PC-3 (cell line): ENCODE measurements at regions not wholly inside any gene's neighbourhood (a gene's known extent, or its start where the extent isn't known, plus 50 kb on each side); places are given as distances from the start of the nearest gene placed in this dataset.

Source experiments
- EZH2 ChIP-seq: fragments of 300-600 bp; sonication (generic); IDR thresholded peaks from one replicate; pipeline ENCODE4 v1.6.1; 2017; ENCODE audit warnings: antibody characterized with exemption, mild to moderate bottlenecking, low read length; ENCODE audit not compliant: unreplicated experiment
- EZH2phosphoT487 ChIP-seq: fragments of 300-600 bp; sonication (generic); IDR thresholded peaks from 2 replicates; pipeline ENCODE4 v1.6.1; 2018; ENCODE audit warnings: mild to moderate bottlenecking, antibody characterized with exemption, low read length, borderline replicate concordance
- TF ChIP-seq, protein P1 (sequence below): fragments of 300-600 bp; sonication (generic); conservative IDR thresholded peaks from 2 replicates; pipeline ENCODE4 v1.5.1; 2017; ENCODE audit warnings: antibody characterized with exemption, low read depth, mild to moderate bottlenecking, low read length

GRCh38 chr5:167585184-167585583, 706.3 kb upstream of the WWC1 start:
- TF ChIP-seq, protein P1, sequence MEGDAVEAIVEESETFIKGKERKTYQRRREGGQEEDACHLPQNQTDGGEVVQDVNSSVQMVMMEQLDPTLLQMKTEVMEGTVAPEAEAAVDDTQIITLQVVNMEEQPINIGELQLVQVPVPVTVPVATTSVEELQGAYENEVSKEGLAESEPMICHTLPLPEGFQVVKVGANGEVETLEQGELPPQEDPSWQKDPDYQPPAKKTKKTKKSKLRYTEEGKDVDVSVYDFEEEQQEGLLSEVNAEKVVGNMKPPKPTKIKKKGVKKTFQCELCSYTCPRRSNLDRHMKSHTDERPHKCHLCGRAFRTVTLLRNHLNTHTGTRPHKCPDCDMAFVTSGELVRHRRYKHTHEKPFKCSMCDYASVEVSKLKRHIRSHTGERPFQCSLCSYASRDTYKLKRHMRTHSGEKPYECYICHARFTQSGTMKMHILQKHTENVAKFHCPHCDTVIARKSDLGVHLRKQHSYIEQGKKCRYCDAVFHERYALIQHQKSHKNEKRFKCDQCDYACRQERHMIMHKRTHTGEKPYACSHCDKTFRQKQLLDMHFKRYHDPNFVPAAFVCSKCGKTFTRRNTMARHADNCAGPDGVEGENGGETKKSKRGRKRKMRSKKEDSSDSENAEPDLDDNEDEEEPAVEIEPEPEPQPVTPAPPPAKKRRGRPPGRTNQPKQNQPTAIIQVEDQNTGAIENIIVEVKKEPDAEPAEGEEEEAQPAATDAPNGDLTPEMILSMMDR = no peak
- TF ChIP-seq EZH2 (no peak), EZH2phosphoT487 (no peak)
